ENCODE measurements at regions not wholly inside any gene's neighbourhood (a gene's known extent, or its start where the extent isn't known, plus 50 kb on each side); places are given as distances from the start of the nearest gene placed in this dataset.

DNA sequence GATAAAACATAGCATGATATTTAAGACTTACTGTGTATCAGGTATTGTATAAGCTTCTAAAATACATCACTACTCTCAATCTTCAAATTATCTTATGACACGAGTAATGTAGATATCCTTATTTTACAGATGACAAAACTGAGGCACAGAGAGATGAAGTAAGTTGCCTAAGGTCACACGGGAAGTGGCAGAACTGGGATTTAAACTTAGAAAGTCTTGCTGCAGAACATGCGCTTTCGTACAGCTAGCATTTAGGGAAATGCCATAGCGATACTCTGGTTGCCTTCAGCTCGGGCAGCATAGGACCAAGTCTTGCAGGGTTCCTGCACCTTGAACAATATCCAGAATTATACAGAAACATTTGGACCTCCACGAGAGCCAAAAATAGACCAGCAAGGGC, 162.4 kb downstream of the BRMS1L start:
- no peak for DNase-seq (ENCODE audit: low read depth)
- H3K4me3 ChIP-seq (ENCODE audit: control insufficient read depth, low read depth, low read length), result no peak overlapping the region
- TF ChIP-seq, protein P1, sequence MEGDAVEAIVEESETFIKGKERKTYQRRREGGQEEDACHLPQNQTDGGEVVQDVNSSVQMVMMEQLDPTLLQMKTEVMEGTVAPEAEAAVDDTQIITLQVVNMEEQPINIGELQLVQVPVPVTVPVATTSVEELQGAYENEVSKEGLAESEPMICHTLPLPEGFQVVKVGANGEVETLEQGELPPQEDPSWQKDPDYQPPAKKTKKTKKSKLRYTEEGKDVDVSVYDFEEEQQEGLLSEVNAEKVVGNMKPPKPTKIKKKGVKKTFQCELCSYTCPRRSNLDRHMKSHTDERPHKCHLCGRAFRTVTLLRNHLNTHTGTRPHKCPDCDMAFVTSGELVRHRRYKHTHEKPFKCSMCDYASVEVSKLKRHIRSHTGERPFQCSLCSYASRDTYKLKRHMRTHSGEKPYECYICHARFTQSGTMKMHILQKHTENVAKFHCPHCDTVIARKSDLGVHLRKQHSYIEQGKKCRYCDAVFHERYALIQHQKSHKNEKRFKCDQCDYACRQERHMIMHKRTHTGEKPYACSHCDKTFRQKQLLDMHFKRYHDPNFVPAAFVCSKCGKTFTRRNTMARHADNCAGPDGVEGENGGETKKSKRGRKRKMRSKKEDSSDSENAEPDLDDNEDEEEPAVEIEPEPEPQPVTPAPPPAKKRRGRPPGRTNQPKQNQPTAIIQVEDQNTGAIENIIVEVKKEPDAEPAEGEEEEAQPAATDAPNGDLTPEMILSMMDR (IDR thresholded peaks at IDR 0.05; ENCODE audit: control insufficient read depth, insufficient read depth, low read depth, low read length, missing control alignments), result no peak

DNA sequence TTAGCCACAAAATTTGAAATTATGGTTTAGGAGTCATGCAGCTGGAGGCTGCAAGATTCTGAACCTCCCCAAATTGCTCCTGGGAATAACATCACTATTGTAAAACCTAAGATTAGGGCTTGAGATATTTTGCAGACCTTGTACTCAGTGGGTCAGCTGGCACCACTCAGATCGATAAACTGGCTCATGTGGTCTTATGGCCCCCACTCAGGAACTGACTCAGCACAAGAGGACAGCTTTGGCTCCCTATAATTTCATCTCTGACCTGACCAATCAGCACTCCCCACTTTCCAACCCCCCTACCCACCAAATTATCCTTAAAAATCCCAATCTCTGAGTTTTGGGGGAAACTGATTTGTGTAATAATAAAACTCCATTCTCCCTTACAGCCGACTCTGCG, 161.6 kb downstream of the BRMS1L start:
- DNase-seq (ENCODE audit: low read depth), result no peak
- no peak overlapping the region for H3K4me3 ChIP-seq (ENCODE audit: control insufficient read depth, low read depth, low read length)
- TF ChIP-seq, protein P1 (IDR thresholded peaks at IDR 0.05; ENCODE audit: control insufficient read depth, insufficient read depth, low read depth, low read length, missing control alignments), result no peak

DNA sequence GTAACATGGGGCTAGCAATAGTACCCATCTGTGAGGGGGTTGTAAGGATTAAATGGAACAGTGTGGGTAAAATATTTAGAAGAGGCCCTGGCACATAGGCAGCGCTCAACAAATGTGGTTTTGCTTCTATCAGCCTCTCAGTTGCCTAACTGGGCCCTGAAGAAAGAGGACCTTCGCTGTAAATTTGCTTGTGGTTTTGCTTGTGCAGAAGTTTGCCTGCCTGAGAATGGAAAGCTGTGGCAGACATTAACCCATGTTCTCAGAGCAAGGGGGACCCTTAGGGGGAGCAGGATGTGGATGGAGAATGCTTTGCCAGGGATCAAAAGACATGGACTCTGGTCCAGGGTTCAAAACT, 160.1 kb downstream of the BRMS1L start:
- DNase-seq (ENCODE audit: low read depth), result no peak
- TF ChIP-seq, protein P1 (IDR thresholded peaks at IDR 0.05; ENCODE audit: control insufficient read depth, insufficient read depth, low read depth, low read length, missing control alignments), result no peak

DNA sequence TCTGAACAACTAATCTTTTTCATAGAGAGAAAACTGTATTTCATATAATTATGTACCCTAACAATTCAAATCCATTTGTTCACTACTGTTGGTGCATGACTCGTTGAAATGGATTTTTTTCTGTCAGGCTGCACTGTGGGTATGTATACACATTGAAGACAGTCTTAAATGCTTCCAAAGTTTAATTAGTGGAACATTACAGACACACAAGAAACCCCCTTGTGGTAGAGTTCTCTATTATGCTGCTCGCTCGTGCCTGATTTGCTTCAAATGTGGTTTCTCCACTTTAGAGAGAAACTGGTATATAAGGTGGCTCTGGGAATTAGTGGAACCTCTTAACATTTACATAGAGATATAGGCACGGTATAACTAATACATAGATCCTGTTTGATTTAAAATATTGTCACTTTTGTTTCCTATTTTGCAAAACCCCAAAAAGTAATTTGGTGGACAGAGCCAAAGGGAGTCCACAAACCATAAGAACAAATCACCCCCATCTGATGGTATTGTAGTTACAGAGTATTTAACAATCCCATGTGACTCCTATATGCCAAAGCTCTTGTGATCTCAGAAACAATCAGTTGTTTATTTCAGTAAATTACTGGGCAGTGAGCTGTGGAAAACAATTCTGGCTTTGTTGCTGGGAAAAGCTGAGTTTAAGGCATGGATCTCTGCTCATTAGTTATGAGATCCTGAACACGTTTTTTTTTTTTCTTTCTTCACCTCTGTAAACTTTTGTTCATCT, 159.5 kb downstream of the BRMS1L start:
- H3K4me3 ChIP-seq (ENCODE audit: control insufficient read depth, low read depth, low read length), result no peak overlapping the region
- TF ChIP-seq, protein P1 (IDR thresholded peaks at IDR 0.05; ENCODE audit: control insufficient read depth, insufficient read depth, low read depth, low read length, missing control alignments), result no peak

More for the DNA sequence above, 160.1 kb downstream of the BRMS1L start:
- H3K4me3 ChIP-seq (ENCODE audit: control insufficient read depth, low read depth, low read length), result no peak overlapping the region

DNA sequence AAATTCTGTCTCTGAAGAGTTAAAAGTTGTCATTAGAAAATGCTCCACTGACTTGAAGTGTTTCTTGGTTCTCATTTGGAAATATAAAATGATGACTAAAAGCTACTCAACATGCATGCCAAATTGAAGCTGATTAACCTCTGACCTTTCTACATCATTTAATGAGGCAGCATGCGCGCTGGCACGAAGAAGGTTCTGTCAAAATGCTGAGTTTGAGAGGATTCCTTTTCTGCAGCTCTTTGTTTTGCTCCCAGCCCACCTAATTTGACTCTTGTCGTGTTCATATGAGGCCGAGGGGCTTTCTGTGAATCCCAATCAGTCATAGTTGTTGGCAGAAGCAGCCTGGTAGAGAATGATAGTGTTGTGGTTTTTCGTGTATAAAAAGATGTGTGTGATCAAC, 153.4 kb downstream of the BRMS1L start:
- no peak overlapping the region for H3K4me3 ChIP-seq (ENCODE audit: control insufficient read depth, low read depth, low read length)
- TF ChIP-seq, protein P1 (IDR thresholded peaks at IDR 0.05; ENCODE audit: control insufficient read depth, insufficient read depth, low read depth, low read length, missing control alignments), result no peak
- DNase-seq (ENCODE audit: low read depth), result no peak

More for the DNA sequence above, 159.5 kb downstream of the BRMS1L start:
- DNase-seq (ENCODE audit: low read depth), result no peak

DNA sequence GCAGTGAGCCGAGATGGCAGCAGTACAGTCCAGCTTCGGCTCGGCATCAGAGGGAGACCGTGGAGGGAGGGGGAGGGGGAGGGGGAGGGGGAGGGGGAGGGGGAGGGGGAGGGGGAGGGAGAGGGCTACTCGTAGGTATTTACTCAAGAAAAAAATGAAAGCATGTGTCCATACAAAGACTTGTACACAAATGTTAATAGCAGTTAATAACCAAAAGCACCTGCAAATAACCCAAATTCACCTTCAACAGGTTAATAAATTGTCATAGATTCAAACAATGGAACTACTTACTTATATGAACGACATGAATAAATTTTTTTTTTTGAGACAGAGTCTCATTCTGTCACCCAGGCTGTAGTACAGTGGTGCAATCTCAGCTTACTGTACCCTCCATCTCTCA, 152.4 kb downstream of the BRMS1L start:
- H3K4me3 ChIP-seq (ENCODE audit: control insufficient read depth, low read depth, low read length), result no peak overlapping the region
- TF ChIP-seq, protein P1 (IDR thresholded peaks at IDR 0.05; ENCODE audit: control insufficient read depth, insufficient read depth, low read depth, low read length, missing control alignments), result no peak
- no peak for DNase-seq (ENCODE audit: low read depth)

Measured in AG09309 (cell line).